ENCODE measurements at regions not wholly inside any gene's neighbourhood (a gene's known extent, or its start where the extent isn't known, plus 50 kb on each side); places are given as distances from the start of the nearest gene placed in this dataset.

GRCh38 chr4:123587983-123588494, 191.4 kb downstream of the SPRY1 start:
- TF ChIP-seq CTCF (conservative IDR thresholded peaks at IDR 0.05 in 1 of 2, IDR thresholded peaks at IDR 0.05 in 1 of 2; ENCODE audit: extremely low read depth in 1 of 2, insufficient read depth in 1 of 2, low read depth in 1 of 2, low read length in 2 of 2) (no peak), EZH2 (IDR thresholded peaks at IDR 0.05; ENCODE audit: borderline replicate concordance, low read length) (no peak)
